ENCODE measurements at regions not wholly inside any gene's neighbourhood (a gene's known extent, or its start where the extent isn't known, plus 50 kb on each side); places are given as distances from the start of the nearest gene placed in this dataset.

DNA sequence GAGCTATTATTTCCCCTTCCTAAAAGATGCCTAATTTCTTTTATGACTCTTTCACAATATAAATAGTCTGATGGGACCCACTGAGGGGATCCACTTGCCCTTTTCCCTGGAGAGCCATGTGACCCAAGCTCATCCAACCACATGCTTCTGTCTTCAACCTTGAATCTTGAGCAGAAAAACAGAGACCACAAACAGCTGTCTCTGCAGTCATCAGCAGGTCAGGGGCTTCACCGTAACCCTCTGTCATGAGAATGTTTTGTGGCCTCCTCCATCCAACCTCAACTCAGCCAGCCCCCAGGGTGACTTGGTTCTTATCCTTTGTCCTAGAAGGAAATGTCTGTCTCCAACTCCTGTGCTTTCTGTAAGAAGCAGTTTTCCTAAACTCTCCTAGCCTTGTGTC lies 129.6 kb upstream of the POU2AF2 start:
- no peaks in the 10 kb centered on the region for H3K9me3 ChIP-seq
- H3K4me3 ChIP-seq, result no peak overlapping the region
- no peaks in the 10 kb centered on the region for H3K36me3 ChIP-seq
- no peaks in the 10 kb centered on the region for H3K27me3 ChIP-seq
- no peak for DNase-seq
- no peak overlapping the region for H3K27ac ChIP-seq
- H3K9ac ChIP-seq (ENCODE audit: low read depth in 2 of 2, low read length in 2 of 2), result no peak overlapping the region
- no peaks in the 10 kb centered on the region for H3K4me1 ChIP-seq
- TF ChIP-seq CTCF (IDR thresholded peaks at IDR 0.05), result no peak
- intact Hi-C loops (cut with DNase I), result no loop called here

GRCh38 chr11:111114091-111114490 lies 131.4 kb upstream of the POU2AF2 start:
- Histone ChIP-seq H3K27me3 (no peaks in the 10 kb centered on the region), H3K9ac (ENCODE audit: low read depth in 2 of 2, low read length in 2 of 2) (no peak overlapping the region), H3K4me3 (no peak overlapping the region), H3K27ac (no peak overlapping the region), H3K36me3 (no peaks in the 10 kb centered on the region), H3K4me1 (no peaks in the 10 kb centered on the region), H3K9me3 (no peaks in the 10 kb centered on the region)
- intact Hi-C loops (cut with DNase I), result no loop called here
- no peak for TF ChIP-seq CTCF (IDR thresholded peaks at IDR 0.05)
- DNase-seq, result no peak

- no peak for TF ChIP-seq CTCF (IDR thresholded peaks at IDR 0.05)
- H3K4me1 ChIP-seq, result no peaks in the 10 kb centered on the region
These were observed 132.9 kb upstream of the POU2AF2 start for GRCh38 chr11:111112614-111113013.

DNA sequence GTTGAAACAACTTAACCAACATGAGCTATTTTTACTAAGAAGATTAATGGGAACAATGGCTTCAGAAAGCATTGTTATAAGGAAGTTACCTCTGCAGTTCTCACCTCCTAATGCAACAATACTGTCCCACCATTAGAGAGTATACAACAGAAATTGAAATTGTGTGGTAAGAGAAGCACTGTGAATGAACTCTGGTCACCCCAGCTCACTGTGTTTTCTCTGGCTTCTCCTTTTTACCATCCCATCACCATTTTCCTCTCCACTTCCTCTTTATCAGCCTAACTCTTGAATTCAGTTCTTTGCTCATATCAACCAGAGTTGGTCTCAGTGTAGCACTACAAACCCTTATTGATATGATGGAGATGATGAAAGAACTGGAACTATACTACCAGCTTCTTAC lies 138.0 kb upstream of the POU2AF2 start:
- no peak overlapping the region for H3K4me3 ChIP-seq
- H3K36me3 ChIP-seq, result no peaks in the 10 kb centered on the region
- no peaks in the 10 kb centered on the region for H3K4me1 ChIP-seq
- no peaks in the 10 kb centered on the region for H3K27me3 ChIP-seq
- DNase-seq, result no peak
- H3K9me3 ChIP-seq, result no peaks in the 10 kb centered on the region
- no peak overlapping the region for H3K9ac ChIP-seq (ENCODE audit: low read depth in 2 of 2, low read length in 2 of 2)
- no peak for TF ChIP-seq CTCF (IDR thresholded peaks at IDR 0.05)
- intact Hi-C loops (cut with DNase I), result no loop called here
- H3K27ac ChIP-seq, result no peak overlapping the region

More at GRCh38 chr11:111112614-111113013, 132.9 kb upstream of the POU2AF2 start:
- no peak overlapping the region for H3K4me3 ChIP-seq
- H3K9ac ChIP-seq (ENCODE audit: low read depth in 2 of 2, low read length in 2 of 2), result no peak overlapping the region
- intact Hi-C loops (cut with DNase I), result no loop called here
- no peaks in the 10 kb centered on the region for H3K9me3 ChIP-seq
- H3K36me3 ChIP-seq, result no peaks in the 10 kb centered on the region
- H3K27me3 ChIP-seq, result no peaks in the 10 kb centered on the region
- H3K27ac ChIP-seq, result no peak overlapping the region
- DNase-seq, result no peak

DNA sequence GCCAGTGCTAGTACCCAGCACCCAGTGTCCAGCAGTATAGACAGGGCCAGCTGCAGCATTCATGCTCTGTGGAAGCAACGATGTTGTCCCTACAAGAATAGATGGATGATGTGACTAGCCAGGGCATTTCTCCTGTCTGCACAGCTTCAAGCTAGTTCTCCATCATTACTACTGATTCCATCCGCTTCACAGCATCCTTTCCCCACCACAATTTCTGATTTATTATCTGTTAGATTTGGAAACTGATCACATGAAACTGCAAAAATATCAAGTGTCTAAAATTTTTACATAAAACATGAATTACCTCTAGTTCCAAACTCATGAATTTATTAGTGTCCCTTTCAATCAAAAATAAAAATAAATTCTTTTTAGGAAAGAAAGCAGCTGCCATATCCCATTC lies 138.9 kb upstream of the POU2AF2 start:
- Histone ChIP-seq H3K27me3 (no peaks in the 10 kb centered on the region), H3K36me3 (no peaks in the 10 kb centered on the region), H3K27ac (no peak overlapping the region), H3K9ac (ENCODE audit: low read depth in 2 of 2, low read length in 2 of 2) (no peak overlapping the region), H3K4me1 (no peaks in the 10 kb centered on the region), H3K4me3 (no peak overlapping the region), H3K9me3 (no peaks in the 10 kb centered on the region)
- no peak for DNase-seq
- intact Hi-C loops (cut with DNase I), result no loop called here
- no peak for TF ChIP-seq CTCF (IDR thresholded peaks at IDR 0.05)

DNA sequence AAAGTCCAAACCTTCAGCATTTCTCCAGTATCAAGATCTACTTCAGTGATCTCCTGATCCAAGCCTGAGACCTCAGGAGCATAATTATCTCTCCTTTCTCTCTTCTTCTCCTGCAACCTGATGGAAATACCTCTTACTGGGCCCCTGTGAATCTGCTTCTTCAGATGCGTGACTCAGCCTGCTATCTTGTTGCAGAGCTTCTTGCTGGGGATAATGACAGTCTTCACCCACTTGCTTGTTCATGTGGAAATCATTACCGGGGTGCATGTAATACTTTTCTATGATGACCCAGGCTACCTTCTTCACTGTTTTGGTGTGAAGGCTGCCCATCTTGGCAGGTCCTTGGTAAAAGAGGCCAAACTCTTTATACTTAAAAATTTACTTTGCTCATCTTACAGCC lies 140.0 kb upstream of the POU2AF2 start:
- H3K9me3 ChIP-seq, result no peaks in the 10 kb centered on the region
- TF ChIP-seq CTCF (IDR thresholded peaks at IDR 0.05), result no peak
- H3K36me3 ChIP-seq, result no peaks in the 10 kb centered on the region
- DNase-seq, result no peak
- intact Hi-C loops (cut with DNase I), result no loop called here
- H3K27me3 ChIP-seq, result no peaks in the 10 kb centered on the region
- H3K27ac ChIP-seq, result no peak overlapping the region
- no peak overlapping the region for H3K4me3 ChIP-seq
- H3K9ac ChIP-seq (ENCODE audit: low read depth in 2 of 2, low read length in 2 of 2), result no peak overlapping the region
- H3K4me1 ChIP-seq, result no peaks in the 10 kb centered on the region
